ENCODE measurements at regions not wholly inside any gene's neighbourhood (a gene's known extent, or its start where the extent isn't known, plus 50 kb on each side); places are given as distances from the start of the nearest gene placed in this dataset.

DNA sequence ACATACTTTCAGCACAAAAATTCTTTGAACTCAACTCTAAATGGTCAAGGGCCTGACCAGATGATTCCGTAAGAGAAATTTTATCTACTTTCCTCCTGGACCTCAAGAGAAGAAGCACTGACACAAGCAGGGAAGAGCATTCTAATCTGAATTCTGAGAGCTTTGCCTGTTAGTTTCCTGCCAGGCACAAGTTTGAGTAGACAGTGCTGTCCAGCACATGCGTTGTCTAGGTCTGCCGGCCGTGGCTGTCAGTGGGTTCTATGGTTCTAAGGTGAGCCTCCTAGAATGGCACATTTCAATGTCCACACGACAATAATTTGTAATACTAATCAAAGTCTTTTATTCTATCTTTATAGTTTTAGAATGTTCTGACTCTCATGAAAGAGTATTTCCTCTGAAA, 91.9 kb downstream of the RFPL4B start:
- no peak for TF ChIP-seq TAF1 (IDR thresholded peaks at IDR 0.05; ENCODE audit: borderline replicate concordance, insufficient read depth, low read length)
- TF ChIP-seq, protein P1, sequence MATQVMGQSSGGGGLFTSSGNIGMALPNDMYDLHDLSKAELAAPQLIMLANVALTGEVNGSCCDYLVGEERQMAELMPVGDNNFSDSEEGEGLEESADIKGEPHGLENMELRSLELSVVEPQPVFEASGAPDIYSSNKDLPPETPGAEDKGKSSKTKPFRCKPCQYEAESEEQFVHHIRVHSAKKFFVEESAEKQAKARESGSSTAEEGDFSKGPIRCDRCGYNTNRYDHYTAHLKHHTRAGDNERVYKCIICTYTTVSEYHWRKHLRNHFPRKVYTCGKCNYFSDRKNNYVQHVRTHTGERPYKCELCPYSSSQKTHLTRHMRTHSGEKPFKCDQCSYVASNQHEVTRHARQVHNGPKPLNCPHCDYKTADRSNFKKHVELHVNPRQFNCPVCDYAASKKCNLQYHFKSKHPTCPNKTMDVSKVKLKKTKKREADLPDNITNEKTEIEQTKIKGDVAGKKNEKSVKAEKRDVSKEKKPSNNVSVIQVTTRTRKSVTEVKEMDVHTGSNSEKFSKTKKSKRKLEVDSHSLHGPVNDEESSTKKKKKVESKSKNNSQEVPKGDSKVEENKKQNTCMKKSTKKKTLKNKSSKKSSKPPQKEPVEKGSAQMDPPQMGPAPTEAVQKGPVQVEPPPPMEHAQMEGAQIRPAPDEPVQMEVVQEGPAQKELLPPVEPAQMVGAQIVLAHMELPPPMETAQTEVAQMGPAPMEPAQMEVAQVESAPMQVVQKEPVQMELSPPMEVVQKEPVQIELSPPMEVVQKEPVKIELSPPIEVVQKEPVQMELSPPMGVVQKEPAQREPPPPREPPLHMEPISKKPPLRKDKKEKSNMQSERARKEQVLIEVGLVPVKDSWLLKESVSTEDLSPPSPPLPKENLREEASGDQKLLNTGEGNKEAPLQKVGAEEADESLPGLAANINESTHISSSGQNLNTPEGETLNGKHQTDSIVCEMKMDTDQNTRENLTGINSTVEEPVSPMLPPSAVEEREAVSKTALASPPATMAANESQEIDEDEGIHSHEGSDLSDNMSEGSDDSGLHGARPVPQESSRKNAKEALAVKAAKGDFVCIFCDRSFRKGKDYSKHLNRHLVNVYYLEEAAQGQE (IDR thresholded peaks at IDR 0.05; ENCODE audit: insufficient read depth in 1 of 2, low read depth in 2 of 2, low read length in 2 of 2), result peak; percentile 68 to 84

DNA sequence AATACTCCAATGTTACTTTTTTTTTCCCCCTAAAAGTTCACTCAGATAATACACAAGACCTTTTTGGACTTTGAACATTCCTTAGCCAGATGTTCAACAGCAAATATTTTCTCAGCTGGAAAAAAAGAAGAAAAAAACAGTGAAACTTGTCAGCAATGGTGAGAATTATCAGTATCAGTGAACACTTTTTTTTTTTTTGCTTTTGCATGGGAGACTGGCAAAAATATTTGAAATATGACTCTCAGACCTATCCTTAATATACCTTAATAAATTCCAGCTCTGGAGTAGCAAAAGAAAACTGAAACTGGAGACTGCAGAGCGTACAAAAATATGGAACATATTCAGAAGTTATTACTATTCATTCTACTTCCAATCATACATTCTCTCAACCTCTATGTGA, 92.3 kb downstream of the RFPL4B start:
- TF ChIP-seq TAF1 (IDR thresholded peaks at IDR 0.05; ENCODE audit: borderline replicate concordance, insufficient read depth, low read length), result no peak
- no peak for TF ChIP-seq POLR2AphosphoS5 (IDR thresholded peaks at IDR 0.05; ENCODE audit: low read depth, low read length)
- TF ChIP-seq, protein P1 (IDR thresholded peaks at IDR 0.05; ENCODE audit: insufficient read depth in 1 of 2, low read depth in 2 of 2, low read length in 2 of 2), result no peak
- TF ChIP-seq FOXP2 (optimal IDR thresholded peaks at IDR 0.05; ENCODE audit: borderline replicate concordance, extremely low read depth, extremely low read length, insufficient read depth), result no peak
- no peak for TF ChIP-seq SIN3A (IDR thresholded peaks at IDR 0.05; ENCODE audit: borderline replicate concordance, insufficient read depth, low read length)

DNA sequence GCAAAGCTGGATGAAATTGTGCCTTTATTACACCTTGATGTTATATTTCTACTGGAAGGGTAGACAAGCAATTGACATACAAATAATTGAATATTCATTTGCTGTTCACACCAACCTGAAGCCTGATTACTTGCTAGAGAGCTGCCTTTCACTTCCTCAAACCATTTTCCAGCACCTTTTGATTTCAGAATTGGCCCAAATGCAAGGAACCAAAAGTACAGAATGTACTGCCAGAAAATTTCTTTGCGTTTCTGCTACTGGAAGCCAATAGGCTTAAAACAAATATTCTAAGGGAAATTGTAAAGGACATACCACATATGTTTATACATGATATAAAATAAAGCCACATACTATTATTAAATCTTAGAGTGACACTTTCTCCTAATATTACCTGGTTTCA, 94.5 kb downstream of the RFPL4B start:
- TF ChIP-seq SIN3A (IDR thresholded peaks at IDR 0.05; ENCODE audit: borderline replicate concordance, insufficient read depth, low read length) (no peak), TAF1 (IDR thresholded peaks at IDR 0.05; ENCODE audit: borderline replicate concordance, insufficient read depth, low read length) (no peak), FOXP2 (optimal IDR thresholded peaks at IDR 0.05; ENCODE audit: borderline replicate concordance, extremely low read depth, extremely low read length, insufficient read depth) (no peak), POLR2AphosphoS5 (IDR thresholded peaks at IDR 0.05; ENCODE audit: low read depth, low read length) (no peak)
- TF ChIP-seq, protein P1 (IDR thresholded peaks at IDR 0.05; ENCODE audit: insufficient read depth in 1 of 2, low read depth in 2 of 2, low read length in 2 of 2), result no peak

DNA sequence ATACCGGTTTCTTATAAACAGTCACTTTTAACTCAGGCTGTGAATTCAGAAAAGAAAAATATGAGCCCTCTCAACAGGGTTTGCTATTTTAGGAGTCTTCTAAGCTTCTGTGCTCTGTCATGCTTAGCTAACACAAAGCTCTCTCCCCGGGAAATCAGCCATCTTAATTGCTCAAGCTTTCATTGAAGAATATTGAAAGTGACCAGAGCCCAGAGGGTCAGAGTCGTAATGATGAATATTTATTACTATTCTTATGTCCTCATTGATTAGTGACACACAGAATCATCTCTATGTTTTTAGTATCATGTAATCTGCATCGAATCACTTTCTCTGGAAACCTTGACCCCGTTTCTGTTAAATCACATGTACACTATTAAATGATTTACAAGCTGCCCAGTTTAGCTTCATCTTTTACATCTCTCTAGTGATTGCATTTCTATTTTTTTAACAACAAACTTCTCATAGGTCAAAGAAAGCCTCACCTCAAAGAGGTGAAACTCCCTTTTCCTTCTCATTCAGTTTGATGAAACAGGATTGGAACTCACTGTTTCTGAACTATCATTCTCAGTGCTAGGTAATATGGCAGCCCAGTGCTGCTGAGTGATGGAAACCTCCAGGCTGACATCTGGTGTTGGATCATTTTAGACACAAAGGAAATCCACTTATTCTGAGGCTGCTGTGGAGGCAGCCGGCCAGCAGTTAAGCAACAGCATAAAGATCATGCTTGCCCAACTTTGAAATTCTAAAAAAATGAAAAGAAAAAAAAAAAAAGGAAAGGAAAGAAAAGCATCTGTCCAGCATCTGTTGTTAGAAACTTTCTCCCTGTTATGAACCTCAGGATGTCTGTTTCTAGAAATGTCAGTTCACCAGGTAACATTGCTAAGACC, 96.3 kb downstream of the RFPL4B start:
- TF ChIP-seq SIN3A (IDR thresholded peaks at IDR 0.05; ENCODE audit: borderline replicate concordance, insufficient read depth, low read length), result no peak
- TF ChIP-seq, protein P1 (IDR thresholded peaks at IDR 0.05; ENCODE audit: insufficient read depth in 1 of 2, low read depth in 2 of 2, low read length in 2 of 2), result 0 out of 4 replicates have a peak, but pooled peaks of 1 of the 2 experiments have one; percentile 17

DNA sequence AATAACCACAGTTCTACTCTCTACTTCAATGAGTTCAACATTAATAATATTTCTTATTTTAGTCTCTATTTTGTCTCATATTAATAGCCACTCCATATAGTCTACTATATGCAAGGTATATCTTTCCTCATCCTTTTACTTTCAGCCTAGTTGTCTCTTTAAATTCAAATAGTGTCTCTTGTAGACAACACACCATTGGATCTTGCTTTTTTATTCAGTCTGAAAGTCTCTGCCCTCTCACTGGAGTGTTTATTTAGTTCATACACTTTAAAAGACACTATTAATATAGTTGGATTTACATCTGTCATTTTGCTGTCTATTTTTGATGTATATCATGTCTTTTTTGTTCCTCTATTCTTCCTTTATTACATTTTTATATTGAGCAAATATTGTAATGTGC, 103.5 kb downstream of the RFPL4B start:
- TF ChIP-seq POLR2AphosphoS5 (IDR thresholded peaks at IDR 0.05; ENCODE audit: low read depth, low read length), result no peak
- TF ChIP-seq, protein P1 (IDR thresholded peaks at IDR 0.05; ENCODE audit: insufficient read depth in 1 of 2, low read depth in 2 of 2, low read length in 2 of 2), result no peak
- no peak for TF ChIP-seq SIN3A (IDR thresholded peaks at IDR 0.05; ENCODE audit: borderline replicate concordance, insufficient read depth, low read length)
- TF ChIP-seq TAF1 (IDR thresholded peaks at IDR 0.05; ENCODE audit: borderline replicate concordance, insufficient read depth, low read length), result no peak
- TF ChIP-seq FOXP2 (optimal IDR thresholded peaks at IDR 0.05; ENCODE audit: borderline replicate concordance, extremely low read depth, extremely low read length, insufficient read depth), result no peak
